ENCODE measurements at regions not wholly inside any gene's neighbourhood (a gene's known extent, or its start where the extent isn't known, plus 50 kb on each side); places are given as distances from the start of the nearest gene placed in this dataset.

DNA sequence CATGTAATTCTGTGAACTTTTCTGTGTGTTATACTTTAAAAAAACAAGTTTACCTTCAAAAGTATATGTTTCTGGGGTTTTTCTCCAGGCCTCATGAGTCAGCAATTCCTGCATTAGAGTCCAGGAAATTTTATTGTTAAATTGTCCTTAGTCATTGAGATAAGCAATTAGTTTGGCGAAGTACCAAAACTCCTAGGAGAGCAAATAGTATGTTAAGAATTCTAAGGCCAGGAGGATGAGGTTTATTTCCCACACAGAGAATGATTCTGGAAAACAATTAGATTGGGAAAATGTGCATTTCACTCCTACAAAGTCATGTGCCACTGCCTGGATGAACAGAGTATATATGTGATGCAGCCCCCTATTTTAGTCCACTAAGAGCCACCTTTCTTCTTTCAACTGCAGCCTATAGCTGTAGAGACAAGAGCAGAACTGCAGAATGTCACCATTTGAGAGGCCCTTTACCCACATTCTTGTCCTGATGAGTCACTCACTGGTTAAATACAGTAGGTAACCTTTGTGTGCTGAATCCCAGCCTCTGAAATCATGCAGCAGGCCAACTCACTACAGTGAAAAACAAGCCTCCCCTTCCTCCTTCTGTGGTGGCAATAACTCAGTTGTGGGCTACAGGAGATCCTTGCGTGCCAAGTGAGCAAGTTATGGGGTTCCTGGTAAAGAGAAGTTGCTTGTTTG, 452.8 kb upstream of the THBS1 start (continued):
- TF ChIP-seq, protein P1, sequence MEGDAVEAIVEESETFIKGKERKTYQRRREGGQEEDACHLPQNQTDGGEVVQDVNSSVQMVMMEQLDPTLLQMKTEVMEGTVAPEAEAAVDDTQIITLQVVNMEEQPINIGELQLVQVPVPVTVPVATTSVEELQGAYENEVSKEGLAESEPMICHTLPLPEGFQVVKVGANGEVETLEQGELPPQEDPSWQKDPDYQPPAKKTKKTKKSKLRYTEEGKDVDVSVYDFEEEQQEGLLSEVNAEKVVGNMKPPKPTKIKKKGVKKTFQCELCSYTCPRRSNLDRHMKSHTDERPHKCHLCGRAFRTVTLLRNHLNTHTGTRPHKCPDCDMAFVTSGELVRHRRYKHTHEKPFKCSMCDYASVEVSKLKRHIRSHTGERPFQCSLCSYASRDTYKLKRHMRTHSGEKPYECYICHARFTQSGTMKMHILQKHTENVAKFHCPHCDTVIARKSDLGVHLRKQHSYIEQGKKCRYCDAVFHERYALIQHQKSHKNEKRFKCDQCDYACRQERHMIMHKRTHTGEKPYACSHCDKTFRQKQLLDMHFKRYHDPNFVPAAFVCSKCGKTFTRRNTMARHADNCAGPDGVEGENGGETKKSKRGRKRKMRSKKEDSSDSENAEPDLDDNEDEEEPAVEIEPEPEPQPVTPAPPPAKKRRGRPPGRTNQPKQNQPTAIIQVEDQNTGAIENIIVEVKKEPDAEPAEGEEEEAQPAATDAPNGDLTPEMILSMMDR (CRISPR knock-in tag; IDR thresholded peaks at IDR 0.05), result peak; percentile 7; the same call in 1 of the 2 replicates
- TF ChIP-seq ZNF773 (CRISPR knock-in tag; IDR thresholded peaks at IDR 0.05; ENCODE audit: borderline replicate concordance) (no peak), ZBTB20 (CRISPR knock-in tag; IDR thresholded peaks at IDR 0.05; ENCODE audit: borderline replicate concordance, low read depth) (peak; percentile 88; the same call in 1 of the 2 replicates), MXI1 (IDR thresholded peaks at IDR 0.05; ENCODE audit: borderline replicate concordance, low read depth, low read length) (peak; percentile 12; the same call in 1 of the 3 replicates), ZBTB7A (CRISPR knock-in tag; IDR thresholded peaks at IDR 0.05) (peak; percentile 37; the same call in 1 of the 2 replicates), NCOA2 (CRISPR knock-in tag; IDR thresholded peaks at IDR 0.05) (peak; percentile 80), ZNF530 (CRISPR knock-in tag; IDR thresholded peaks at IDR 0.05; ENCODE audit: low read depth) (no peak), RXRA (CRISPR knock-in tag; IDR thresholded peaks at IDR 0.05) (peak; percentile 72; the same call in 1 of the 2 replicates), ATM (IDR thresholded peaks at IDR 0.05; ENCODE audit: borderline replicate concordance) (no peak), ZNF652 (CRISPR knock-in tag; IDR thresholded peaks at IDR 0.05; ENCODE audit: borderline replicate concordance, low read depth) (peak; percentile 79; the same call in 1 of the 2 replicates), KDM5A (IDR thresholded peaks at IDR 0.05; ENCODE audit: borderline replicate concordance, low read length) (no peak), MIXL1 (CRISPR knock-in tag; IDR thresholded peaks at IDR 0.05) (peak; percentile 62), KDM2A (CRISPR knock-in tag; IDR thresholded peaks at IDR 0.05; ENCODE audit: borderline replicate concordance, low read depth) (0 out of 2 replicates have a peak, but pooled peaks have one; percentile 21), ARNT2 (CRISPR knock-in tag; IDR thresholded peaks at IDR 0.05; ENCODE audit: low read depth) (no peak)
- TF ChIP-seq, protein P2, sequence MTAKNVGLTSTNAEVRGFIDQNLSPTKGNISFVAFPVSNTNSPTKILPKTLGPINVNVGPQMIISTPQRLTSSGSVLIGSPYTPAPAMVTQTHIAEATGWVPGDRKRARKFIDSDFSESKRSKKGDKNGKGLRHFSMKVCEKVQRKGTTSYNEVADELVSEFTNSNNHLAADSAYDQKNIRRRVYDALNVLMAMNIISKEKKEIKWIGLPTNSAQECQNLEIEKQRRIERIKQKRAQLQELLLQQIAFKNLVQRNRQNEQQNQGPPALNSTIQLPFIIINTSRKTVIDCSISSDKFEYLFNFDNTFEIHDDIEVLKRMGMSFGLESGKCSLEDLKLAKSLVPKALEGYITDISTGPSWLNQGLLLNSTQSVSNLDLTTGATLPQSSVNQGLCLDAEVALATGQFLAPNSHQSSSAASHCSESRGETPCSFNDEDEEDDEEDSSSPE (CRISPR knock-in tag; IDR thresholded peaks at IDR 0.05), result no peak
- TF ChIP-seq, protein P3, sequence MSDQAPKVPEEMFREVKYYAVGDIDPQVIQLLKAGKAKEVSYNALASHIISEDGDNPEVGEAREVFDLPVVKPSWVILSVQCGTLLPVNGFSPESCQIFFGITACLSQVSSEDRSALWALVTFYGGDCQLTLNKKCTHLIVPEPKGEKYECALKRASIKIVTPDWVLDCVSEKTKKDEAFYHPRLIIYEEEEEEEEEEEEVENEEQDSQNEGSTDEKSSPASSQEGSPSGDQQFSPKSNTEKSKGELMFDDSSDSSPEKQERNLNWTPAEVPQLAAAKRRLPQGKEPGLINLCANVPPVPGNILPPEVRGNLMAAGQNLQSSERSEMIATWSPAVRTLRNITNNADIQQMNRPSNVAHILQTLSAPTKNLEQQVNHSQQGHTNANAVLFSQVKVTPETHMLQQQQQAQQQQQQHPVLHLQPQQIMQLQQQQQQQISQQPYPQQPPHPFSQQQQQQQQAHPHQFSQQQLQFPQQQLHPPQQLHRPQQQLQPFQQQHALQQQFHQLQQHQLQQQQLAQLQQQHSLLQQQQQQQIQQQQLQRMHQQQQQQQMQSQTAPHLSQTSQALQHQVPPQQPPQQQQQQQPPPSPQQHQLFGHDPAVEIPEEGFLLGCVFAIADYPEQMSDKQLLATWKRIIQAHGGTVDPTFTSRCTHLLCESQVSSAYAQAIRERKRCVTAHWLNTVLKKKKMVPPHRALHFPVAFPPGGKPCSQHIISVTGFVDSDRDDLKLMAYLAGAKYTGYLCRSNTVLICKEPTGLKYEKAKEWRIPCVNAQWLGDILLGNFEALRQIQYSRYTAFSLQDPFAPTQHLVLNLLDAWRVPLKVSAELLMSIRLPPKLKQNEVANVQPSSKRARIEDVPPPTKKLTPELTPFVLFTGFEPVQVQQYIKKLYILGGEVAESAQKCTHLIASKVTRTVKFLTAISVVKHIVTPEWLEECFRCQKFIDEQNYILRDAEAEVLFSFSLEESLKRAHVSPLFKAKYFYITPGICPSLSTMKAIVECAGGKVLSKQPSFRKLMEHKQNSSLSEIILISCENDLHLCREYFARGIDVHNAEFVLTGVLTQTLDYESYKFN (CRISPR knock-in tag; conservative IDR thresholded peaks at IDR 0.05), result peak; percentile 92
- TF ChIP-seq, protein P4, sequence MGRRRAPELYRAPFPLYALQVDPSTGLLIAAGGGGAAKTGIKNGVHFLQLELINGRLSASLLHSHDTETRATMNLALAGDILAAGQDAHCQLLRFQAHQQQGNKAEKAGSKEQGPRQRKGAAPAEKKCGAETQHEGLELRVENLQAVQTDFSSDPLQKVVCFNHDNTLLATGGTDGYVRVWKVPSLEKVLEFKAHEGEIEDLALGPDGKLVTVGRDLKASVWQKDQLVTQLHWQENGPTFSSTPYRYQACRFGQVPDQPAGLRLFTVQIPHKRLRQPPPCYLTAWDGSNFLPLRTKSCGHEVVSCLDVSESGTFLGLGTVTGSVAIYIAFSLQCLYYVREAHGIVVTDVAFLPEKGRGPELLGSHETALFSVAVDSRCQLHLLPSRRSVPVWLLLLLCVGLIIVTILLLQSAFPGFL (CRISPR knock-in tag; IDR thresholded peaks at IDR 0.05), result no peak
- TF ChIP-seq, protein P5, sequence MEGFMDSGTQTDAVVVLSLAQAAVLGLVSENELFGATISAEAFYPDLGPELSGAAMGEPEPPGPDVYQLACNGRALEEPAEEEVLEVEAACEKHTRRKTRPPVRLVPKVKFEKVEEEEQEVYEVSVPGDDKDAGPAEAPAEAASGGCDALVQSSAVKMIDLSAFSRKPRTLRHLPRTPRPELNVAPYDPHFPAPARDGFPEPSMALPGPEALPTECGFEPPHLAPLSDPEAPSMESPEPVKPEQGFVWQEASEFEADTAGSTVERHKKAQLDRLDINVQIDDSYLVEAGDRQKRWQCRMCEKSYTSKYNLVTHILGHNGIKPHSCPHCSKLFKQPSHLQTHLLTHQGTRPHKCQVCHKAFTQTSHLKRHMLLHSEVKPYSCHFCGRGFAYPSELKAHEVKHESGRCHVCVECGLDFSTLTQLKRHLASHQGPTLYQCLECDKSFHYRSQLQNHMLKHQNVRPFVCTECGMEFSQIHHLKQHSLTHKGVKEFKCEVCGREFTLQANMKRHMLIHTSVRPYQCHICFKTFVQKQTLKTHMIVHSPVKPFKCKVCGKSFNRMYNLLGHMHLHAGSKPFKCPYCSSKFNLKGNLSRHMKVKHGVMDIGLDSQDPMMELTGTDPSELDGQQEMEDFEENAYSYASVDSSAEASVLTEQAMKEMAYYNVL (CRISPR knock-in tag; IDR thresholded peaks at IDR 0.05; ENCODE audit: borderline replicate concordance), result peak; percentile 57; the same call in 1 of the 2 replicates
